SK-N-SH (cell line): ENCODE measurements at regions not wholly inside any gene's neighbourhood (a gene's known extent, or its start where the extent isn't known, plus 50 kb on each side); places are given as distances from the start of the nearest gene placed in this dataset.

ENCODE experiments used
- CTCF ChIA-PET: fragments of 300-600, 350-600 bp; formaldehyde crosslinking; extraction: SDS; loops from one replicate; lab custom pipeline; 2021; lab: Yijun Ruan, JAX
- POLR2A ChIA-PET: fragments of 350-600 bp; sonication (Branson Sonifier 250); formaldehyde crosslinking; extraction: SDS; loops from one replicate; lab custom pipeline; 2020; ENCODE audit warnings: antibody characterized with exemption, inconsistent platforms; lab: Yijun Ruan, JAX
- DNase-seq: peaks from one replicate; pipeline ENCODE4 v3.0.0; 2012
- H2AFZ ChIP-seq: fragments of 200-600 bp; sonication (generic); 2 replicates; pipeline ENCODE4 v1.8.1; 2016; ENCODE audit warnings: antibody characterized with exemption, mild to moderate bottlenecking, low read depth
- H3F3A ChIP-seq: fragments of 200-600 bp; sonication (generic); replicated peaks from 2 replicates; pipeline ENCODE3; 2016; ENCODE audit warnings: antibody characterized with exemption, mild to moderate bottlenecking; ENCODE audit not compliant: insufficient read depth
- H3K27ac ChIP-seq, 2 experiments: fragments of 200-500 bp in 1 of 2; fragments of 200-600 bp in 1 of 2; sonication (Bioruptor generic) in 1 of 2; sonication (generic), shearing (Covaris generic) in 1 of 2; 2 replicates each; pipeline versions ENCODE4 v1.5.1 to v1.6.1; 2014 to 2016; ENCODE audit warnings: low read depth in 2 of 2, inconsistent platforms in 1 of 2, low read length in 1 of 2, mild to moderate bottlenecking in 1 of 2, mixed read lengths in 1 of 2
- H3K27me3 ChIP-seq: fragments of 200-600 bp; sonication (generic), shearing (Covaris generic); 2 replicates; pipeline ENCODE4 v1.6.1; 2016; ENCODE audit warnings: mixed run types; ENCODE audit not compliant: insufficient read depth
- H3K36me3 ChIP-seq, 2 experiments: fragments of 200-500 bp in 1 of 2; fragments of 200-600 bp in 1 of 2; sonication (Bioruptor generic) in 1 of 2; sonication (generic) in 1 of 2; replicated peaks in 1 of 2; 2 replicates each; pipeline versions ENCODE3 to v1.5.1; 2014 to 2016; ENCODE audit warnings: low read length in 1 of 2, mild to moderate bottlenecking in 1 of 2; ENCODE audit not compliant: insufficient read depth in 2 of 2, control insufficient read depth in 1 of 2
- H3K4me1 ChIP-seq, 2 experiments: fragments of 200-500 bp in 1 of 2; fragments of 200-600 bp in 1 of 2; sonication (Bioruptor generic) in 1 of 2; sonication (generic), shearing (Covaris generic) in 1 of 2; 2 replicates each; pipeline versions ENCODE4 v1.5.1 to v1.6.1; 2014 to 2016; ENCODE audit warnings: low read depth in 1 of 2, low read length in 1 of 2, mixed run types in 1 of 2; ENCODE audit not compliant: insufficient read depth in 2 of 2, control insufficient read depth in 1 of 2
- H3K4me2 ChIP-seq: fragments of 200-600 bp; sonication (generic), shearing (Covaris generic); 2 replicates; pipeline ENCODE4 v1.6.1; 2017; ENCODE audit warnings: mixed run types
- H3K4me3 ChIP-seq, 2 experiments: fragments of 200-500 bp in 1 of 2; fragments of 200-600 bp in 1 of 2; sonication (Bioruptor generic) in 1 of 2; sonication (generic), shearing (Covaris generic) in 1 of 2; 2 replicates each; pipeline versions ENCODE4 v1.5.1 to v1.8.1; 2014 to 2016; ENCODE audit warnings: low read depth in 2 of 2, inconsistent platforms in 1 of 2, low read length in 1 of 2, mild to moderate bottlenecking in 1 of 2, mixed read lengths in 1 of 2, moderate library complexity in 1 of 2
- H3K79me2 ChIP-seq: fragments of 200-600 bp; sonication (generic); 2 replicates; pipeline ENCODE4 v1.8.1; 2017; ENCODE audit warnings: mild to moderate bottlenecking; ENCODE audit not compliant: insufficient read depth
- H3K9ac ChIP-seq: fragments of 200-600 bp; sonication (generic); 2 replicates; pipeline ENCODE4 v1.6.1; 2017; ENCODE audit warnings: mixed run types
- H3K9me2 ChIP-seq: fragments of 200-600 bp; sonication (generic); 2 replicates; pipeline ENCODE4 v1.6.1; 2017; ENCODE audit warnings: mixed run types
- H3K9me3 ChIP-seq: fragments of 200-600 bp; sonication (generic); 2 replicates; pipeline ENCODE4 v1.6.1; 2017; ENCODE audit warnings: mixed run types, mild to moderate bottlenecking, moderate library complexity
- H4K20me1 ChIP-seq: fragments of 200-600 bp; sonication (generic); 2 replicates; pipeline ENCODE4 v1.6.1; 2017; ENCODE audit warnings: mild to moderate bottlenecking, mixed run types; ENCODE audit not compliant: insufficient read depth
- ELF1 ChIP-seq: IDR thresholded peaks from 2 replicates; pipeline ENCODE4 v1.4.0; 2012
- EP300 ChIP-seq, 2 experiments: IDR thresholded peaks; 2 replicates each; pipeline versions ENCODE4 v1.4.0 to v1.6.1; 2012; ENCODE audit warnings: borderline replicate concordance in 1 of 2, low read depth in 1 of 2, low read length in 1 of 2
- GABPA ChIP-seq: IDR thresholded peaks from 2 replicates; pipeline ENCODE4 v1.4.0; 2012; ENCODE audit warnings: low read depth, mild to moderate bottlenecking
- MEF2A ChIP-seq: IDR thresholded peaks from 2 replicates; pipeline ENCODE4 v1.4.0; 2012; ENCODE audit warnings: low read depth, borderline replicate concordance
- PBX3 ChIP-seq: IDR thresholded peaks from 2 replicates; pipeline ENCODE4; 2012
- POLR2AphosphoS5 ChIP-seq: IDR thresholded peaks from 2 replicates; pipeline ENCODE4 v1.6.1; 2012; ENCODE audit warnings: low read depth, low read length
- RAD21 ChIP-seq: IDR thresholded peaks from 2 replicates; pipeline ENCODE4 v1.6.1; 2012; ENCODE audit warnings: mild to moderate bottlenecking, low read length
- RCOR1 ChIP-seq: fragments of 150-350 bp; IDR thresholded peaks from 2 replicates; pipeline ENCODE4 v1.6.1; 2017; ENCODE audit warnings: antibody characterized with exemption, low read length
- RXRA ChIP-seq: IDR thresholded peaks from 2 replicates; pipeline ENCODE4 v1.4.0; 2012; ENCODE audit warnings: low read depth, mild to moderate bottlenecking, borderline replicate concordance
- SIN3A ChIP-seq: IDR thresholded peaks from 2 replicates; pipeline ENCODE4 v1.6.1; 2012; ENCODE audit warnings: low read depth, mild to moderate bottlenecking, low read length, moderate library complexity, borderline replicate concordance
- USF1 ChIP-seq: IDR thresholded peaks from 2 replicates; pipeline ENCODE4 v1.4.0; 2012; ENCODE audit warnings: low read depth, borderline replicate concordance
- ZBTB33 ChIP-seq: IDR thresholded peaks from 2 replicates; pipeline ENCODE4 v1.4.0; 2012; ENCODE audit warnings: low read depth, borderline replicate concordance
- WGBS: methylation state at CpG from one replicate; pipeline ENCODE4 v1.1.6; 2017; ENCODE audit warnings: low lambda C conversion rate; 5-methylcytosine and 5-hydroxymethylcytosine counted together

- H3K27me3 ChIP-seq = no peaks in the 10 kb centered on the region
- TF ChIP-seq RXRA (no peak), ZBTB33 (no peak), GABPA (no peak), PBX3 (no peak), SIN3A (no peak), RCOR1 (no peak), EP300 (IDR thresholded peaks at IDR 0.05; ENCODE audit: borderline replicate concordance in 1 of 2, low read depth in 1 of 2, low read length in 1 of 2) (no peak), USF1 (no peak), ELF1 (no peak)
- TF ChIP-seq, all 33 proteins: peak for 0
- Histone ChIP-seq H3K9me3 (no peaks in the 10 kb centered on the region), H4K20me1 (no peaks in the 10 kb centered on the region), H3K9ac (no peak overlapping the region), H3K36me3 (peaks cover 27 to 54% of the 10 kb centered on the region in 2 experiments), H3F3A (no peaks in the 10 kb centered on the region), H3K4me3 (no peak overlapping the region), H3K4me2 (no peak overlapping the region), H3K27ac (no peak overlapping the region; a peak in 1 of 4 replicates), H3K79me2 (no peaks in the 10 kb centered on the region), H2AFZ (no peak overlapping the region), H3K4me1 (peaks cover under 1 to 22% of the 10 kb centered on the region in 2 experiments; a peak in 2 of 4 replicates), H3K9me2 (no peaks in the 10 kb centered on the region)
- WGBS = 84% methylated on average over 3 of the region's 3 CpGs
- ChIA-PET CTCF (interaction anchor here (1.9 kb wide), 1 partner anchor 10 kb away, joined by 11 read pairs; no protein-coding TSS in a partner anchor), POLR2A (no interaction called here)
- DNase-seq = no peak
These were observed 314.7 kb upstream of the UMPS start for GRCh38 chr3:124415446-124415960.

GRCh38 chr3:124419303-124419702 lies 310.9 kb upstream of the UMPS start:
- H3K4me3 ChIP-seq = no peak overlapping the region
- H4K20me1 ChIP-seq = no peaks in the 10 kb centered on the region
- DNase-seq = no peak
- no peak overlapping the region for H3K4me2 ChIP-seq
- 77% methylated on average over 3 of the region's 3 CpGs for WGBS
- no peak overlapping the region for H3K9ac ChIP-seq
- no peaks in the 10 kb centered on the region for H3F3A ChIP-seq
- no peak overlapping the region for H2AFZ ChIP-seq
- H3K36me3 ChIP-seq = peaks cover 30 to 74% of the 10 kb centered on the region in 2 experiments
- H3K9me2 ChIP-seq = no peaks in the 10 kb centered on the region
- H3K9me3 ChIP-seq = no peaks in the 10 kb centered on the region
- TF ChIP-seq POLR2AphosphoS5 (no peak), SIN3A (no peak), USF1 (no peak), EP300 (IDR thresholded peaks at IDR 0.05; ENCODE audit: borderline replicate concordance in 1 of 2, low read depth in 1 of 2, low read length in 1 of 2) (no peak), RAD21 (no peak), MEF2A (no peak), RCOR1 (no peak)
- TF ChIP-seq, all 33 proteins: peak for 0
- POLR2A ChIA-PET = no interaction called here
- CTCF ChIA-PET = no interaction called here
- Histone ChIP-seq H3K27ac (no peak overlapping the region), H3K4me1 (peaks cover 0 to 16% of the 10 kb centered on the region in 2 experiments; a peak in 2 of 4 replicates), H3K27me3 (no peaks in the 10 kb centered on the region), H3K79me2 (no peaks in the 10 kb centered on the region)
